22Rv1 (cell line): ENCODE measurements at regions not wholly inside any gene's neighbourhood (a gene's known extent, or its start where the extent isn't known, plus 50 kb on each side); places are given as distances from the start of the nearest gene placed in this dataset.
A peak's percentile ranks its signal among the peaks of the same experiment; 100 is the strongest.

ENCODE experiments used
- H3K27ac ChIP-seq: fragments of 450-650 bp; 2 replicates; pipeline ENCODE4 v1.5.1; 2017
- CTCF ChIP-seq: fragments of 450-650 bp; IDR thresholded peaks from 2 replicates; pipeline ENCODE4 v1.5.1; 2017; ENCODE audit warnings: mild to moderate bottlenecking
- ZFX ChIP-seq: fragments of 450-650 bp; IDR thresholded peaks from 2 replicates; pipeline ENCODE4 v1.6.1; 2017; ENCODE audit warnings: antibody characterized with exemption, borderline replicate concordance

DNA sequence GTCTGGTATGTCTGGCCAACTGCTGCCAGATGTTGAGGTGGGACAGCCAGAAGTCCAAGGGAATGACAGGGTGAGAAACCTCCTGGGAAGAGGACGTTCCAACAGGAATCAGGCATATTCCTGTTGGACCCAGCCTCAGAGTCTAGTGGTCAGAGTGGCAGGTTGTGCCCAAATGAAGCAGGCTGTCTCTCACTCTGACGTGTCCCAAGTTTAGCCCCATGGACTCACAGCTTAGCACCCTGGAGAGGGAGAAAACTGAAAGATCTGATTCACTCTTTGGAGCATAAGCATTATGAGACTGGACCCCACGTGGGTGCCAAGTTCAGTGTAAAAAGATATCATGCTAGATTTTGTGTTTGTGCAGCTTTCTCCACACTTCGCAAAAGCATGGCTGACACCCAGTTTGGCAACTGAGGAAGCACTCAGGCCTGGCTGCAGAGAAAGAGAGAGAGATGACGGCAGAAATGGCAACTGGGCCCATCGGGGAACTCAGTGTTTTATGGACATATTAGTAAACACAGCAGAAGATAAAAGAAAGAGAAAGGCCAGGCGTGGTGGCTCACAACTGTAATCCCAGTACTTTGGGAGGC, 88.2 kb upstream of the LMCD1 start:
- no peak overlapping the region for H3K27ac ChIP-seq
- TF ChIP-seq ZFX (no peak), CTCF (no peak)

DNA sequence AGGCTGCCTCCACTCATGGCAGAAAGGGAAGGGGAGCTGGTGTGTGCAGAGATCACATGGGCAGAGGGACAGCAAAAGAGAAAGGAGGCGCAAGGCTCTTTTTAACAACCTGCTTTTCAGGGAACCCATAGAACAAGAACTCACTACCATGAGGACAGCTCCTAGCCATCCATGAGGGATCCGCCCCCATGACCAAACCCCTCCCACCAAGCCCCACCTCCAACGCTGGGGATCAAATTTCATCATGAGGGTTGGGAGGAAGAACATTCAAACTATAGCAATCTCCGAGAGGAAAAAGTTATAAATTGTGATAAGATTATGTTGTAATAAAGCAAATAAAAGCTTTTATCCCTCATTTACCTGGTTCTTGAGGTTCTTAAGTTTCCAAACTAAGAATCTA, 84.7 kb upstream of the LMCD1 start:
- H3K27ac ChIP-seq, result peak overlapping the region; percentile 42
- TF ChIP-seq CTCF (no peak), ZFX (no peak)

DNA sequence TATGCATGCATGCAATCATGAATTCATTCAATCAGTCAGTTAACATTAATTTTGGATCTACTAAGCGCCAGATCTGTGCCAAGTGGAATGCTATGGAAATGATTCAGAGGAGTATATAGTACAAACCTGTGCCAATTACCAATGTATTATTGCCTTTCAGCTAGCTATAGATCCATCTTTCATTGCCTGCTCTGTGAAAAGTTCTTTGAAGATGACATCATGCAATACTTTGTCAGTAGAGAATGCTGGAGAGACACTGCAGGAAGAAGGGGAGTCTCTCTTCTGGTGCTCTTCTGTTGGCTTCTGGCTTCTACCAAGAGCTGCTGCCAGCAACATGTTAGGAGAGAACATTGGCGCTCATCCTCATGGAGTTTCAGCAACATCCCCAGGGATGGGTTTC, 81.0 kb upstream of the LMCD1 start:
- TF ChIP-seq CTCF, result no peak
- TF ChIP-seq ZFX, result no peak
- no peak overlapping the region for H3K27ac ChIP-seq

DNA sequence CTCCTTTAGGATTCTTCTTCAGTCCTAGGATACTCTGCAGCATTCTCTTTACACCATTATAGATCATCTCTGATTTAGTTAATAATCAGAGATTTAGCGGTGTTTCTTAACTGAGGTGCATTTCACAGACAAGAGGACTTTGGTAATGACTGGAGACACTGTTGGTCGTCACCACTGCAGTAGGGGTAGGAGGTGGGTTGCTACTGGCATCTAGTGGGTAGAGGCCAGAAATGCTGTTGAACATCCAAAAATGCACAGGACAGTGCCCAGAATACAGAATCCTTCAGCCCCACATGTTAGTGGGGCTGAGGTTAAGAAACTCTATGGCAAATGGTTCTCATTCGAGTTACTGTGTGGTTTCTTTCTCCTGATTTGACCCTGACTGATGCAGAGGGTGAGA, 80.4 kb upstream of the LMCD1 start:
- H3K27ac ChIP-seq, result no peak overlapping the region
- TF ChIP-seq CTCF (no peak), ZFX (no peak)

- TF ChIP-seq ZFX, result no peak
- TF ChIP-seq CTCF, result no peak
- H3K27ac ChIP-seq, result no peak overlapping the region
Measured at GRCh38 chr3:8421711-8422110, 79.9 kb upstream of the LMCD1 start.

GRCh38 chr3:8423307-8423706, 78.3 kb upstream of the LMCD1 start:
- TF ChIP-seq CTCF (no peak; the same call in 1 of the 2 replicates), ZFX (no peak)
- H3K27ac ChIP-seq, result no peak overlapping the region

DNA sequence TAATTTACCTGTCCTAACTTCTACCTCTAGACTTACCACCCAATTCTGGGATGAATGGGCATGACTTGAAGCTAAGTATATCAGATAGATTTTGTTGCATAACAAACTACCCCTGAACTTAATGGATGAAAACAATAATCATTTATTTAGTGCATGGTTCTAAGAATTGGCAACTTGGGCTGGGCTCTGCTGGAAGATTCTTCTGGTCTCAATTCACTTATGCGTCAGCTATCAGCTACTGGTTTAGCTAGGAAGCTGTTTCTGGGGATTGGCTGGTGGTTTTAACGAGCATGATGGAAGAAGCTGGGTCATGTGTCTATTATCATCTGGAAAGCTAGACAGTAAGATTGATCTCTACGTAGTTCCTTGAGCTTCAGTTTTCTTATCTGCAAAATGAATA, 77.3 kb upstream of the LMCD1 start:
- no peak overlapping the region for H3K27ac ChIP-seq
- TF ChIP-seq CTCF (no peak), ZFX (no peak)
